ENCODE measurements at regions not wholly inside any gene's neighbourhood (a gene's known extent, or its start where the extent isn't known, plus 50 kb on each side); places are given as distances from the start of the nearest gene placed in this dataset.
"Not testable (repeated sequence)": the region's sequence is repeated elsewhere in the genome, so short reads cannot be mapped to it uniquely, and the experiment has no call there.

- DNase-seq (ENCODE audit: low read depth in 2 of 2): no peak
Measured at GRCh38 chr2:187775651-187776050, 221.4 kb upstream of the TFPI start.

DNA sequence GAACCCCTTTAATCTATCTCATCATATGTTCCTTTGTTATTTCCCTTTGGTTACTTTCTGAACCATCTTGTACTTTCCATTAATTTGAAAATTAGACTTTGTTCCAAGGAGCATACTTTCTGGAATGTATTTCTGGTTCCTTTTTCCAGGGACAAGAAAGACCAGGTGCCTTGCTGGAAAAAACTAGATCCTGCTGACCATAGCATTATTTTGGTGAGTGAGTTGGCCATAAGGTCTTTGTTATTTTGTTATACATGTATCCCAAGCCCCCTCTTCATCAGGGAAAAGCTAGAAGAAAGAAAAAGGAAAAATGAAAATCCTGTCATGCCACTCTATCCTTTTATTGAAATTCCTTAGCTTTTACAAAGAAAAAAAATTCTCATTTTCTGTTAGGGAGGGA is 228.1 kb upstream of the TFPI start:
- no peak for DNase-seq (ENCODE audit: low read depth in 2 of 2)

GRCh38 chr2:187783446-187783845 is 229.2 kb upstream of the TFPI start:
- DNase-seq (ENCODE audit: low read depth in 2 of 2): no peak

DNA sequence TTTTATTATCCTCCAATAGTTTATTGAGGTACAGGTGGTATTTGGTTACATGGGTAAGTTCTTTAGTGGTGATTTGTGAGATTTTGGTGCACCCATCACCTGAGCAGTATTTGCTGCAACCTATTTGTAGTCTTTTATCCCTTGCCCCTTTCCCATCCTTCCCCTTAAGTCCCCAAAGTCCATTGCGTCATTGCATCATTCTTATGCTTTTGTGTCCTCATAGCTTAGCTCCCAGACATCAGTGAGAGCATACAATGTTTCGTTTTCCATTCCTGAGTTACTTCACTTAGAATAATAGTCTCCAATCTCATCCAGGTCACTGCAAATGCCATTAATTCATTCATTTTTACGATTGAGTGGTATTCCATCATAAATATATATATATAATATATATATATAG is 229.9 kb upstream of the TFPI start:
- DNase-seq (ENCODE audit: low read depth in 2 of 2): not testable (repeated sequence)

- DNase-seq (ENCODE audit: low read depth in 2 of 2): no peak
Measured at GRCh38 chr2:187799601-187800000, 245.4 kb upstream of the TFPI start.

GRCh38 chr2:187803816-187804215 is 249.6 kb upstream of the TFPI start:
- no peak for DNase-seq (ENCODE audit: low read depth in 2 of 2)

DNA sequence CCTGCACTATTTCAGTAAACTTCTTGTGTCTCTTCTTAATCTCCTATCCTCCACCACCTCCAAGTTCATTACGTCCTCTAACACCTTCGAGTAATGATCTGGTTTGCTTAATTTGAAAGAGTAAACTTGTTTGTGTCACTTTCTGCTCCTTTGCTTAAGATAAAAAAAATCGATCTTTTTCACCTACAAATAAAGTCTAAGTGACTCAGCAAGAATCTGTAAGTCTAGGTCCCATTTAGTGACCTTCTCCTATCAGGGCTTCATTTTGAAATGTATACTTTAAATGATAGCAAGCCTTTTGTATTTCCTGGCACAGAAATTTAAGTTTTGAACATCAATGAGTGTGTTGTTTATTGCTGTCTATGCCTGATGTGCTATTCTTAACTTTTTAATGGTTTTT is 260.9 kb upstream of the TFPI start:
- no peak for DNase-seq (ENCODE audit: low read depth in 2 of 2)

DNA sequence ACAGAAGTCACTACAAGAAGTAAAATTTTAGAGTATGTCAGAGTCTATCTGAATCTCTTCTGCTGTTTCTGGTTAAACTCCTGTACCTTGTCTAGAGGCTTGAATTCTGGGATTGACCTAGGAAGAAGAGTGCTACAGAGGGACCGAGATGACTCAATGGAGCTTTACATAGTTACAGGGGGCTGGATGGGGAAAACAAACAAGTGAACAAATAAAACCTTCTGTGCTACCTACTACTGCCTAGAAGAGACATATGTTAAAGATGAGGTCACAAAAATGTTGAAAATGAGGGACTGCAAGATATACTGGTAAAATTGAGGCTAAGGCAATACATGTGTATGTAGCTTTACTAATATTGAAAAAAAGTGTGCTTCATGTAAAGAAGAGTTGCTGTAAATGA is 265.4 kb upstream of the TFPI start:
- DNase-seq (ENCODE audit: low read depth in 2 of 2): no peak

- DNase-seq (ENCODE audit: low read depth in 2 of 2): no peak
Measured at GRCh38 chr2:187825108-187825507, 270.9 kb upstream of the TFPI start.

DNA sequence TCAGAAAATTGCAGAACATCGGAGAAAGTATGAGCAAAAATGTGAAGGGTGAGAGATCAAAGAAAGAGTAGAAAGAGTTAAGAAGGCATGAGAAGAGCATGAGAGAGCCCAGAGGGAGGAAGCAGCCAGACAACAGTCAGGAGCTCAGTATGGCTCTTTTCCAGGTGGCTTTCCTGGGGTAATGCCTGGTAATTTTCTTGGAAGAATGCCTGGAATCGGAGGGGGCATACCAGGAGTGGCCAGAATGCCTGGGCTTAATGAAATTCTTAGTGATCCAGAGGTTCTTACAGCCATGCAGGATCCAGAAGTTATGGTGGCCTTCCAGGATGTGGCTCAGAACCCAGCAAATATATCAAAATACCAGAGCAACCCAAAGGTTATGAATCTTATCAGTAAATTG is 271.8 kb upstream of the TFPI start:
- peak in 1 of 2 donors; percentile 3 for DNase-seq (ENCODE audit: low read depth in 2 of 2)

GRCh38 chr2:187834787-187835186 is 280.6 kb upstream of the TFPI start:
- DNase-seq (ENCODE audit: low read depth in 2 of 2): no peak

DNA sequence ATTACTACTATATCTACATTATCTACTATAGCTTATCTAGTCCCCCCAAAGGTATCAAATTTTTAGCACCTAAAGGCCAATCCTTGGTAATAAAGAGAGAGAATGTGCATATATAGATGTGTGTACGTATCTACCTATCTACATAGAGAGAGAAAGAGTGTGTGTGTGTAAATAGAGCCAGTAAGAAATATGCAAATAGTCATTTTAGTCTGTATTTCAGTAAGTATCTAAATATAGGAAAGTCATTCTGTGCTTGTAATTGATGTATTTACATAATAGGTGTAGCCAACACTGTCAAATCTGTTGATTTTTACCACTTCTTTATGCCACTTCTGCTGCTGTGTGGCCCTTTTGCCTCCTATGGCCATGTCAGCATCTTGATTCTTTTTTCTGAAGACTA is 284.5 kb upstream of the TFPI start:
- DNase-seq (ENCODE audit: low read depth in 2 of 2): no peak

DNA sequence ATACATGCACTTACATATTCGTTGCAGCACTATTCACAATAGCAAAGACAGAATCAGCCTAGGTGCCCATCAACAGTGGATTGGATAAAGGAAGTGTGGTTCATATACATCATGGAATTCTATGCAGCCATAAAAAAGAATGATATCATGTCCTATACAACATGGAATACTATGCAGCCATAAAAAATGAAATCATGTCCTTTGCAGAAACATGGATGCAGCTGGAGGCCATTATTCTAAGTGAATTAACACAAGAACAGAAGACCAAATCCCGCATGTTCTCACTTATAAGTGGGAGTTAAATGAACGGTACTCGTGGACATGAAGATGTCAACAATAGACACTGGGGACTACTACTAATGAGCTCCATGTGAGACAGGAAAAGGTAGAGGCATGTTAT is 288.1 kb upstream of the TFPI start:
- no peak for DNase-seq (ENCODE audit: low read depth in 2 of 2)

- DNase-seq (ENCODE audit: low read depth in 2 of 2): peak; percentile 40 to 76
Measured at GRCh38 chr2:187842978-187843847, 289.0 kb upstream of the TFPI start.

- no peak for DNase-seq (ENCODE audit: low read depth in 2 of 2)
Measured at GRCh38 chr2:187847245-187848208, 293.3 kb upstream of the TFPI start.

DNA sequence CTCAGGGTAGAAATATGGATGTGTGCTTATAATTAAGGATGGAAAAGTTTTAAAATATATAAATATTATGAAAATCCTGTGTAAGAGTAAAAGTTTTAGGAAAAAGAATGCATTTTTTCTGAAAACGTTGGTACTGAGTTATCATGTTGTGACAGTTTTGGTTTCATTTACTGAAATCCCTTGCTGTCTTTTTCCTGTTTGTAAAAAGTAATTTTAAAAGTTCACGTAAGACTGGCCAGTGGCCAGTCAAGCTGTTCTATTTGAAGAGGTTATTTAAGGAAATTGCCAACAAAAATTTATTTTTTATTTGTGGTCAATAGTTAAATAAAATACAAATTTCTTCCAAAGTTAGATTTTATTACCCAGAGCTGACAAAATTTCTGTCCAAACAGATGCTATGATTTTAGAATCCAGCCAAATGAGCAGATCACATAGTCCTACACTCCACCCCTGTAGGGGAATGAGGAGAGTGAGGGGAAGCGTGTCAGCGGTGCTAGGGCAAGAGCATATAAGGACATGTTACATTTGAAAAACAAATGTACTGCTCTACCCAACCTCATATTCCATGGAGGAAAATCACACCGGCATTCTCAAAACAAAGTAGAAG is 297.8 kb upstream of the TFPI start:
- DNase-seq (ENCODE audit: low read depth in 2 of 2): no peak

- DNase-seq (ENCODE audit: low read depth in 2 of 2): no peak
Measured at GRCh38 chr2:187853381-187853791, 299.2 kb upstream of the TFPI start.

GRCh38 chr2:187854801-187855200 is 300.6 kb upstream of the TFPI start:
- DNase-seq (ENCODE audit: low read depth in 2 of 2): no peak

DNA sequence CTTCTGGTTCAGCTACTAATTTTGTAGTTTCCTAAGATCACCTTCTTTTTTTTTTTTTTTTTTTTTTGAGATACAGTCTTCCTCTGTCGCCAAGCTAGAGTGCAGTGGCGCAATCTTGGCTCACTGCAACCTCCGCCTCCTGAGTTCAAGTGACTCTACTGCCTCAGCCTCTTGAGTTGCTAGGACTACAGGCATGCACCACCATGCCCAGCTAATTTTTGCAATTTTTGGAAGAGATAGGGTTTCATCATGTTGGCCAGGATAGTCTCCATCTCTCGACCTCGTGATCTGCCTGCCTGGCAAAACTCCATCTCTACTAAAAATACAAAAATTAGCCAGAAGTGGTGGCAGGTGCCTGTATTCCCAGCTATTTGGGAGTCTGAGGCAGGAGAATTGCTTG is 301.5 kb upstream of the TFPI start:
- DNase-seq (ENCODE audit: low read depth in 2 of 2): no peak

DNA sequence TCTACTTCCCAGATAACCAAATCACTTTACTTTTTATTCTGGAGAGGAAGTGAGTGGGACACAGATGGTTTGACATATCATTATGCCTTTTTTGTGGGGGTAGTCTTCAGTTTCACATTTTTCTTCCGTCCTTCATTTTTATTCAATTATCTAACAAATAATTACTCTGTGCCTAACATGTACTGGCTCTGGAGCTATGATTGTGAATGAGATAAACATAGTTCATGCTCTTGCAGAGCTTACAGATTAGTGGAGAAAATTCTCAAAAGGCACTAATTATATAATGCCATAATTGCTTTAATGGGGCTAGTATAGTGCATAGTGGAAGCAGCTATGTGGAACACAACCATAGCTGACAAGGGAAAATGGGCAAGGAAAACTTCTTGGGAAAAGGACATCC is 303.6 kb upstream of the TFPI start:
- no peak for DNase-seq (ENCODE audit: low read depth in 2 of 2)

DNA sequence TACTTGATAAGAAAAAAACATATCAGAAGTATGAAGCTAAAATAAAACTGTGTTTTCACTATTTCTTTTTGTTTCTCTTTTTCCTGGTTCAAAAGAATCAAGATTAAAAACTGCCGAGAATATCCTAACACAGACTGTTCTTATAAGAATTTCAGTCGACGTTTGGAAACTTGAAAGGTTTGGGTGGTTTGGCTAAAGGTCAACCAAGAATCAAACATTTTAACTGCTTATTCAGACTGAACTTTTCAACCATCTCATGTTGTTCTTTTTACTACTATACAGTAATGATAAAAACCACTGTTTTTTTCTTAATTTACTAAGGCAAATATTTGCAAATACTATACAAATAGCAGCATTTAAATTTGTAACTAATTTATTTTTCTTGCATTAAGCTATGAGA is 308.5 kb upstream of the TFPI start:
- DNase-seq (ENCODE audit: low read depth in 2 of 2): no peak

DNA sequence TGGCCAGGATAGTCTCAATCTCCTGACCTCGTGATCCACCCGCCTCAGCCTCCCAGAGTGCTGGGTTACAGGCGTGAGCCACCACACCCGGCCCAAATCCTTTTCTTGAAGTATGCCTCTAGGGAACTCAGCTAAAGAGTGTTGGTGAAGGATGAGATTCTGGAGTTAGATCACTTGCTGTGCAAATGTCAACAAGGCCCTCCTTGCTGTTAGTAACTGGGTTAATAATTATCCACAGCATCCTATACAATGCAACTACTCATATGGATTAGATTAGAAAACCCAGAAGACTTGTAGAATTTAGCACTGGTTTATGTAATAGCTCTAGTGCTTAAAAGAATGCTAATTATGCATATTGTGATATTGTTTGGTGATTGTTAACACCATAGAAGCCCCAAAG is 310.8 kb upstream of the TFPI start:
- DNase-seq (ENCODE audit: low read depth in 2 of 2): no peak

All from dermis microvascular lymphatic vessel endothelial cell (primary cell).